ENCODE measurements at regions not wholly inside any gene's neighbourhood (a gene's known extent, or its start where the extent isn't known, plus 50 kb on each side); places are given as distances from the start of the nearest gene placed in this dataset.

GRCh38 chr20:62591122-62591468, 51.2 kb upstream of the SLCO4A1 start:
- TF ChIP-seq CTCF (IDR thresholded peaks at IDR 0.05; ENCODE audit: low read depth, low read length, poor library complexity, severe bottlenecking), result no peak
- TF ChIP-seq EZH2phosphoT487 (IDR thresholded peaks at IDR 0.05; ENCODE audit: borderline replicate concordance, low read length), result no peak
